ENCODE measurements at regions not wholly inside any gene's neighbourhood (a gene's known extent, or its start where the extent isn't known, plus 50 kb on each side); places are given as distances from the start of the nearest gene placed in this dataset.
A peak's percentile ranks its signal among the peaks of the same experiment; 100 is the strongest.

DNA sequence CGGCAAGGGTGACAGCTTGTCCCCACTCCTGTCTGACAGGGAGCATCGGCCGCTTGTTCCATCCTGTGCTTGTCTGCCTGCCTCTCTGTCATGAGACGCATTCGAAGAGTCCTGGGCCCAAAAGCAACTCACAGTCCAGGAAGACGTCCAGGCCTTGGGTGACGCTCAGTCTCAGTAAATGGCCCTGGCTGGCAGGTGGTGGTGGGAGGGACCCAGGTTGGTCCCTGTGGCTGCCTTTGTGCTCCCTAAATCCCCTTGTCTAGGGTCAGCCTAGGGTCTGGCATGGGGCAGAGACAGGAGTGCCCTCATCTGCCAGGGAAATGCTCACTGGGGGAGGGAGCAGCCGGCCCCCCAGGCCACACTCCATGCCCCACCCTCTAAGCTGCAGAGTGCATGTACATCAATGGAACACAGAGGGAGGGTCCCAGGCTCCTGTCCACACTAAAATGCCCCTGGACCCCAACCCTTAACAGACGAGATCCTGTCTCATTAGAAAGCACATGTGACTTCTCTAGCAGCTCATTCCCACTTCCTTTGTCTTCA lies 295.2 kb upstream of the ZNF32 start:
- in situ Hi-C loops (cut with HindIII; ENCODE audit: low sequenced_read_pairs) = no loop called here
- no peak for DNase-seq (ENCODE audit: low spot score)

GRCh38 chr10:43943119-43943817 lies 294.6 kb upstream of the ZNF32 start:
- DNase-seq (ENCODE audit: low spot score) = no peak
- in situ Hi-C loops (cut with HindIII; ENCODE audit: low sequenced_read_pairs) = no loop called here

DNA sequence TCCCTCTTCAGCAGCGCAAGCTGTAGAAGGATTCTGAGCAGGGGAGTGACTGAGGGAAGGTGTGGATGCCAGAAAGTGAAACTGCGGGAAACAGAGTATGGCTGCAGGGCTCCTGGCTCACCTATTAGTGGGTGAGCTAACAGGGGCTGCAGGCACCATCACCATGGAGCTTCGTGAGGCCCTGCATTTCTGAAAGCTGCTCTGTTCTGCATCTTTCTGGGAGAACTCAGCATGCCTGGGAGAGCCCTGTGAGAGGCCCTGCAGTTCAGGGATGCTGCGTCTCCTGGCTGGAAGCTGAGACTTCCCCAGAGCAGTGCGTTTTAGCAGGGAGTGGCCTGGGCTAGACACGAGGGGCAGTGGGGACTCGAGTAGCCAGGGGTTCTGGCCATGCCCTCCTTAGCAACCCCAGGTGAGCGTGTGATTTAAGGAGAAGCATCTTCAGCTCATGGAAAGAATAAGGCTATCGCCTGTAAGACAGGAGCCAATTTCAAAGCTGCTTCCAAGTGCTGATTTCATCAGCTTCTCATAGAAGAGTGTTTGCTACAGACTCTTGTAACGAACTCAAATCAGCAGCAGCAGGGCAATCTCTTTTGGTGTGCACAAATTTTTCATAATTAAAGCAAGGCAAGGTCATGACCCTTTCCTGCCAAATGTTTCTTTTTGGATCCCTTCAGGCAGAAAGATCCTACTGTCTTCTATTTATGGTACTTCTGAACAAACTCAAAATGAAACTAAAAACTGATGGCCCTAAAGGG lies 293.6 kb upstream of the ZNF32 start:
- in situ Hi-C loops (cut with HindIII; ENCODE audit: low sequenced_read_pairs) = no loop called here

GRCh38 chr10:43940898-43941837 lies 292.5 kb upstream of the ZNF32 start:
- DNase-seq (ENCODE audit: low spot score) = peak; percentile 54
- in situ Hi-C loops (cut with HindIII; ENCODE audit: low sequenced_read_pairs) = no loop called here

More for the DNA sequence above, 293.6 kb upstream of the ZNF32 start:
- DNase-seq (ENCODE audit: low spot score) = peak; percentile 51

GRCh38 chr10:43939939-43940820 lies 291.5 kb upstream of the ZNF32 start:
- in situ Hi-C loops (cut with HindIII; ENCODE audit: low sequenced_read_pairs) = no loop called here
- DNase-seq (ENCODE audit: low spot score) = peak; percentile 82

GRCh38 chr10:43939389-43939938 lies 290.8 kb upstream of the ZNF32 start:
- in situ Hi-C loops (cut with HindIII; ENCODE audit: low sequenced_read_pairs) = no loop called here
- DNase-seq (ENCODE audit: low spot score) = no peak

DNA sequence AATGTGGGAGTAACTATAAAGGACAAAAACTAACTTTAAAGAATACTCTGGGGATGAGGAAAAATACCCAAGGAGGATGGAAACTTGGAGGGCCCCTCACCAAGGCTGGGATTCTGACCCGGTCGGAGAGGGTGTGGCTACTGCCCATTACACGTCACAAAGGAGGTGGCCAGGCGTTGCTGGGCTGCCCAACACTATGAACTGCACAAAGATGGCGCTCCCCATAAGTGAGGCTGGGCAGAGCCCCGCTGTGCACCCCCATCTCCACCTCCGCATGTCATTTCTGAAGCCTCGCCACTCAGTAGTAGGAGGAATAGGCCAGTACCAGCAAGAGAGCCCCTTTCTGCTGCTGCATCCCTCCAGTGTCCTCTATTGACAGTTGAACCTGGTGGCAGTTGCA lies 290.1 kb upstream of the ZNF32 start:
- in situ Hi-C loops (cut with HindIII; ENCODE audit: low sequenced_read_pairs) = no loop called here
- DNase-seq (ENCODE audit: low spot score) = no peak

- no peak for DNase-seq (ENCODE audit: low spot score)
- in situ Hi-C loops (cut with HindIII; ENCODE audit: low sequenced_read_pairs) = no loop called here
Measured at GRCh38 chr10:43931308-43931930, 282.7 kb upstream of the ZNF32 start.

GRCh38 chr10:43930777-43931176 lies 282.1 kb upstream of the ZNF32 start:
- in situ Hi-C loops (cut with HindIII; ENCODE audit: low sequenced_read_pairs) = no loop called here
- no peak for DNase-seq (ENCODE audit: low spot score)

- in situ Hi-C loops (cut with HindIII; ENCODE audit: low sequenced_read_pairs) = no loop called here
Measured at GRCh38 chr10:43930243-43930642, 281.6 kb upstream of the ZNF32 start.

DNA sequence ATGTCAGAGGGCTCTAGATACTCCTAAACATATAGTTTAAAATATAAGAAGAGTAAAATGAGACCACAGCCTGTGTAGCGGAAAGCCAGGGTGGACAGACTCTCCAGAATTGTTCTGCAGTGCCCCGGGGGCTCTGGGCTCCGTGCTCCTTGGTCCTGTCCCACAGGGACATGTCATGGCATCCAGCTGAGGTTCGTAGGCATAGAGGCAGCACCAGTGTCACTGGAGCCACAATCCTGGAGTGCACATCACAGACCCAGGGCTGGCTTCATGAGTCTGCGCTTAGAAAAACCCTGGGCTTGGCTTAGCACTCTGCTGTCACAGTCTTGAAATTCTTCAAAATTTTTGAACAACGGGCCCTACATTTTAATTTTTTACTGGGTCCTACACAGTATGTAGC lies 280.4 kb upstream of the ZNF32 start:
- no peak for DNase-seq (ENCODE audit: low spot score)
- in situ Hi-C loops (cut with HindIII; ENCODE audit: low sequenced_read_pairs) = no loop called here

More at GRCh38 chr10:43930243-43930642, 281.6 kb upstream of the ZNF32 start:
- DNase-seq (ENCODE audit: low spot score) = no peak

- in situ Hi-C loops (cut with HindIII; ENCODE audit: low sequenced_read_pairs) = no loop called here
- no peak for DNase-seq (ENCODE audit: low spot score)
Measured at GRCh38 chr10:43928425-43928968, 279.8 kb upstream of the ZNF32 start.

GRCh38 chr10:43926875-43927406 lies 278.3 kb upstream of the ZNF32 start:
- no peak for DNase-seq (ENCODE audit: low spot score)
- in situ Hi-C loops (cut with HindIII; ENCODE audit: low sequenced_read_pairs) = no loop called here

DNA sequence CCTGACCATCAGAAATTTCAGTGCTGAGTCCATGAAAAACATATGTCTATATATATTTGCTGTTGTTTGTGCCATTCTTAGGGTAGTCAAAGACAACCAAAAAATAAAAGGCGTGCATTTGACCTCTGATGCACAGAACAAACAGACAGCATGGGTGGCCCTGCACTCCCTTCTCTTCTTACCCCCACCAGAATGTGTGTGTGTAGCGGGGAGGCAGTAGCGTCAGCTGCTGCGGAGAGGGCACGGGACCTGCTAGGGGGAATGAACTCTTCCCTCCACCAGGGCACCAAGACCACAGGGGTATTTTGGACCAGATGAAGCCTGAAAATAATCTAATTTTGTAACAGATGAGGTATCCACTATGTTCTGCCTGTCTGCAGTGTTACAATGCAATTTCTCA lies 277.7 kb upstream of the ZNF32 start:
- DNase-seq (ENCODE audit: low spot score) = no peak
- in situ Hi-C loops (cut with HindIII; ENCODE audit: low sequenced_read_pairs) = no loop called here

- DNase-seq (ENCODE audit: low spot score) = no peak
- in situ Hi-C loops (cut with HindIII; ENCODE audit: low sequenced_read_pairs) = no loop called here
Measured at GRCh38 chr10:43925793-43926192, 277.1 kb upstream of the ZNF32 start.

DNA sequence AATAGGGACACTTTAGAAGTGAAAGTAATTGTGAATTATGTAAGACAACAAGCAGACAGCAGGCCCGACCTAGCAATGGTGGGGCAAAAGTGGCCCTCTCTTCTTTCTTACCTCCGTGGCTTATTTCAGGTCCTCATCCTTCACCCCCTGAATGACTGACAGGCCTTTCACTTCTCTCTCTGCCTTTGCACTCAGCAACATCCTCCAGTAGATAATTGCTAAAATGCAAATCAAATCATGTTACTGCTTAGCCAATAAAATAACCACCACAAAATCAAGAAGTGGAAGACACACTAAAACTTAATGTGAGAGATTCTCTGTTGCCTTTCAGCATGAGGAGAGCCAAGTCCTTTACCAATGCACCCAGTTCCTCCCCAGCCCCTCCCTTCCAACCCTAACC lies 274.6 kb upstream of the ZNF32 start:
- in situ Hi-C loops (cut with HindIII; ENCODE audit: low sequenced_read_pairs) = no loop called here
- no peak for DNase-seq (ENCODE audit: low spot score)

Measured in G401 (cell line).